BE2C (cell line): ENCODE measurements at regions not wholly inside any gene's neighbourhood (a gene's known extent, or its start where the extent isn't known, plus 50 kb on each side); places are given as distances from the start of the nearest gene placed in this dataset.
A peak's percentile ranks its signal among the peaks of the same experiment; 100 is the strongest.

Experiments used
- DNase-seq: peaks from one replicate; pipeline ENCODE4 v3.0.0-alpha.2; 2020
- H3K27me3 ChIP-seq: fragments of 250-450 bp; sonication (Bioruptor Pico); 2 replicates; pipeline ENCODE4 v1.5.1; 2020; ENCODE audit warnings: mild to moderate bottlenecking
- H3K36me3 ChIP-seq: fragments of 250-450 bp; sonication (Bioruptor Pico); 2 replicates; pipeline ENCODE4 v1.5.1; 2020; ENCODE audit warnings: mild to moderate bottlenecking
- H3K4me1 ChIP-seq: fragments of 250-450 bp; sonication (Bioruptor Pico); 2 replicates; pipeline ENCODE4 v1.5.1; 2020
- H3K4me3 ChIP-seq: 2 replicates; pipeline ENCODE4 v1.5.1; 2011; ENCODE audit warnings: low read depth, low read length
- H3K9me3 ChIP-seq: fragments of 250-450 bp; sonication (Bioruptor Pico); 2 replicates; pipeline ENCODE4 v1.5.1; 2020
- CTCF ChIP-seq: IDR thresholded peaks from 2 replicates; pipeline ENCODE4 v1.5.1; 2012; ENCODE audit warnings: mild to moderate bottlenecking, low read depth, low read length

DNA sequence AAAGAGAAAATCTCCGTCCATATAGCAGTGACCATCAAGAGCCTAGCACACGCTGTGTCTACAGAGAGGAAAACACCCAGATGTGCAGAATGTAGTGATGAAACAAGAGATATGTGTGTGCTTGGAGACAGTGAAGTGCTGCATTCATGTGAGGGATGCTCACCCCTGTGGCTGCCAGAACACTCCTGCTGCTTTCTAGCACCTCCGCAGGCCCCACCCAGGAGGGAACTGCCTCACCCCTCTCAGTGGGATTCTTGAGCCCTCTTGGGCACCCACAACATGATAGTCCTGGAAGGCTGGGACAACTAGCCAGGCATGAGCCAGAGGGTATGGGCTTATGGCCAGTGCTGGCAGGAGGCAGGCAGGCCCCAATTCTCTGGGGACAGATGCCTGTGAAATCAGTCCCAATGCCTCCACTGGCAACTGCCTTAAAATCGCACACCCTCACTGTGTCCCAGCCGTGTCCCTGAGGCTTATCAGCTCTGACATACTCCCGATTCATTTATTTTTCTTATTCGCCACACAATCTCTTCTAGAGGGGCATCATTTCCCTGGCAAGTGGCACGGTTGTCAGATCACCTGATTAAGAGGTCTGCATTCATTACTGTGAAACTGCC lies 73.2 kb upstream of the FSTL4 start:
- H3K4me1 ChIP-seq: no peaks in the 10 kb centered on the region; the same call in 1 of the 2 replicates
- no peaks in the 10 kb centered on the region for H3K27me3 ChIP-seq
- DNase-seq: peak; percentile 82
- TF ChIP-seq CTCF: no peak
- H3K36me3 ChIP-seq: no peaks in the 10 kb centered on the region
- no peaks in the 10 kb centered on the region for H3K9me3 ChIP-seq
- H3K4me3 ChIP-seq: no peak overlapping the region

GRCh38 chr5:133683646-133684596 lies 71.6 kb upstream of the FSTL4 start:
- H3K4me3 ChIP-seq: no peak overlapping the region
- no peak for DNase-seq
- no peaks in the 10 kb centered on the region for H3K9me3 ChIP-seq
- no peaks in the 10 kb centered on the region; the same call in 1 of the 2 replicates for H3K4me1 ChIP-seq
- H3K36me3 ChIP-seq: no peaks in the 10 kb centered on the region
- H3K27me3 ChIP-seq: no peaks in the 10 kb centered on the region
- no peak for TF ChIP-seq CTCF

- DNase-seq: no peak
- Histone ChIP-seq H3K36me3 (no peaks in the 10 kb centered on the region), H3K4me1 (no peaks in the 10 kb centered on the region; the same call in 1 of the 2 replicates), H3K27me3 (no peaks in the 10 kb centered on the region), H3K4me3 (no peak overlapping the region), H3K9me3 (no peaks in the 10 kb centered on the region)
- no peak for TF ChIP-seq CTCF
These were observed 70.1 kb upstream of the FSTL4 start for GRCh38 chr5:133682451-133682850.

GRCh38 chr5:133681896-133682295 lies 69.6 kb upstream of the FSTL4 start:
- TF ChIP-seq CTCF: no peak
- Histone ChIP-seq H3K4me3 (no peak overlapping the region), H3K4me1 (no peaks in the 10 kb centered on the region; the same call in 1 of the 2 replicates), H3K9me3 (no peaks in the 10 kb centered on the region), H3K36me3 (no peaks in the 10 kb centered on the region), H3K27me3 (no peaks in the 10 kb centered on the region)
- DNase-seq: no peak

- no peak for TF ChIP-seq CTCF
- peak; percentile 49 for DNase-seq
- H3K36me3 ChIP-seq: no peaks in the 10 kb centered on the region
- no peaks in the 10 kb centered on the region; the same call in 1 of the 2 replicates for H3K4me1 ChIP-seq
- H3K9me3 ChIP-seq: no peaks in the 10 kb centered on the region
- no peak overlapping the region for H3K4me3 ChIP-seq
- H3K27me3 ChIP-seq: no peaks in the 10 kb centered on the region
These were observed 68.7 kb upstream of the FSTL4 start for GRCh38 chr5:133680830-133681565.
